ENCODE measurements at regions not wholly inside any gene's neighbourhood (a gene's known extent, or its start where the extent isn't known, plus 50 kb on each side); places are given as distances from the start of the nearest gene placed in this dataset.
"Not testable (repeated sequence)": the region's sequence is repeated elsewhere in the genome, so short reads cannot be mapped to it uniquely, and the experiment has no call there.

GRCh38 chr14:37712976-37713431 lies 117.6 kb downstream of the TTC6 start:
- DNase-seq: no peak

- DNase-seq: no peak
These were observed 124.7 kb downstream of the TTC6 start for GRCh38 chr14:37720131-37720530.

- DNase-seq: no peak
These were observed 126.7 kb downstream of the TTC6 start for GRCh38 chr14:37721976-37722659.

DNA sequence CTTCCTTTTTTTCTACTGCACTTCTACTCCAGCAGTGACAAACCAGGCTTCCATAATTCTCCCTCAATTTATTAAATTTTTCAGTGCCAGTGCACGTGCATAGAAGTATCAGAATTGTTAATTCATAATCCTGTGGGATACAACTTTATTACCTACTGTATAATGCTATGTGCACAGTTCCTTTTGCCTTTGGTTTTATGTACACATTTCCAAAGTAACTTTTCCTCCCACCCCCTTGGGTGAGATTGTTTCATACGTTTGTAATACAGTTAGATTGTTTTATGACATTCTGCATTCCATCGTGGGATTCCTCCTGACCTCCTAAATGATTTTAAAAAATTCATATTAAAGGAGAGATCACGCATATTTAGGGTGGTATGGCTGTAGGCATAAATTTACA lies 128.1 kb downstream of the TTC6 start:
- no peak for DNase-seq

- no peak for DNase-seq
These were observed 131.3 kb downstream of the TTC6 start for GRCh38 chr14:37726708-37727107.

- DNase-seq: no peak
These were observed 133.8 kb downstream of the TTC6 start for GRCh38 chr14:37729218-37729617.

GRCh38 chr14:37731094-37731493 lies 135.7 kb downstream of the TTC6 start:
- no peak for DNase-seq

- DNase-seq: no peak
These were observed 150.2 kb downstream of the TTC6 start for GRCh38 chr14:37745657-37746056.

DNA sequence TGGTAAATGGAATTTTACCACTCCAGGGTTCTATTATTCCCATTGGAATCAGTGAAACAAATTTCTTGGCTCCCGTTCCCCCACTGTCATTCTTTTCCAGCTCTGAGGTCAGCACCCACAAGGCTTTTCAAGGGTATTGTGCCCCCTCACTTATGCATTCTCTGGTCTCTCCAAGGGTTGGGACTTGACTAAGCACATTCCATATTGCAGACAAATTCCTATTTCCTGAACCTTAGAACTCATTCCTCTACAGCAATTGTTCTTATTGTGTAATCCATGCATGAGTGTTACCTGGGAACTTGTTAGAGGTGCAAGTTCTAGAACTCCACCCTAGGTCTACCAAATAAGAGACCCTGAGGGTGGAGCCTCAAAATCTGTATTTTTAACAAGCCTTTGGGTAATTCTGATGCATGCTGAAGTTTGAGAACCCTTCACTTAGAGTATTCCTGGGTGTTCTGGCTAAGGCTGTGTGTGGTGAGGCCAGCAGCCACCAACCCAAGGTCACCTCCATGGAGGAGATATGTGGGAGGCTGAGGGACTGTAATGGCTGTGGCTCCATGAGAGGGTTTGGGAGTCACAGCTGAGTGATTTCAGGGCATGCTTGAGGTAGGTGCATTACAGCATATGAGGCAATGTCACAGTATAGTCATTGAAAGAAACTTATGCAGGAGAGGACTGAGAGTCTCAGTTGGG lies 150.9 kb downstream of the TTC6 start:
- no peak for DNase-seq

GRCh38 chr14:37753459-37753858 lies 158.0 kb downstream of the TTC6 start:
- no peak for DNase-seq

DNA sequence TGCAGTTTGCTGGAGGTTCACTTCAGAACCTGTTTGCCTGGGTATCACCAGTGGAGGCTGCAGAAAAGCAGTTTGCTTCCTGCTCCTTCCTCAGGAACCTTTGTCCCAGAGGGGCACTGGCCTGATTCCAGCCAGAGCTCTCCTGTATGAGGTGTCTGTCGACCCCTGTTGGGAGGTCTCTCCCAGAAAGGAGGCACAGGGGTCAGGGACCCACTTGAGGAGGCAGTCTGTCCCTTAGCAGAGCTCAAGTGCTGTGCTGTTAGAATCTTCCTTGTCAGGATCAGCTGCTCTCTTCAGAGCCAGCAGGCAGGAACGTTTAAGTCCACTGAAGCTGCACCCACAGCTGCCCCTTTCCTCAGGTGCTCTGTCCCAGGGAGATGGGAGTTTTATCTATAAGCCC lies 164.8 kb downstream of the TTC6 start:
- not testable (repeated sequence) for DNase-seq

- DNase-seq: no peak
These were observed 167.8 kb downstream of the TTC6 start for GRCh38 chr14:37763266-37763665.

DNA sequence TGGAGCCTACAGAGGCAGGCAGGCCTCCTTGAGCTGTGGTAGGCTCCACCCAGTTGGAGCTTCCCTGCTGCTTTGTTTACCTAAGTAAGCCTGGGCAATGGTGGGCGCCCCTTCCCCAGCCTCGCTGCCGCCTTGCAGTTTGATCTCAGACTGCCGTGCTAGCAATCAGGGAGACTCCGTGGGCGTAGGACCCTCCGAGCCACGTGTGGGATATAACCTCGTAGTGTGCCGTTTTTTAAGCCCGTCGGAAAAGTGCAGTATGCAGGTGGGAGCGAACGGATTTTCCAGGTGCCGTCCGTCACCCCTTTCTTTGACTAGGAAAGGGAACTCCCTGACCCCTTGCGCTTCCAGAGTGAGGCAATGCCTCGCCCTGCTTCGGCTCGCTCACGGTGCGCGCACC lies 176.9 kb downstream of the TTC6 start:
- DNase-seq: not testable (repeated sequence)

DNA sequence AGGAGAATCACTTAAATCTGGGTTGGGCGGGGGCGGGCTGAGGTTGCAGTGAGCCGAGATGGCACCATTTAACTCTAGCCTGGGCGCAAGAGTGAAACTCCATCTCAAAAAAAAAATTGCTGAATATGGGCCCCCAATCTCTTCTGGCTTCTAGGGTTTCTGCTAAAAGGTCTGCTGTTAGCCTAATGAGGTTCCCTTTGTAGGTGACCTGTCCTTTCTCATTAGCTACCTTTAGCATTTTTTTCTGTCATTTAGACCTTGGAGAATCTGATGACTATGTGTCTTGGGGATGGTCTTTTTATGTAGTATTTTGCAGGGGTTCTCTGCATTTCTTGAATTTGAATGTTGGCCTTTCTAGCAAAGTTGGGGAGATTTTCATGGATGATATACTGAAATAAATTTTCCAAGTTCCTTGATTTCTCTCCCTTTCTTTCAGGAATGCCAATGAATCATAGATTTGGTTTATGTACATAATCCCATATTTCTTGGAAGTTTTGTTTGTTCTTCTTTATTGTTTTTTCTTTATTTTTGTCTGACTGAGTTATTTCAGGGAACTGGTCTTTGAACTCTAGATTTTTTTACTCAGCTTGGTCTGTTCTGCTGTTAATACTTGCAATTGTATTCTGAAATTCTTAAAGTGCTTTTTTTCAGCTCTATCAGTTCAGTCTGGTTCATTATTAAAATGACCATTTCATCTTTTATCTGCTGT lies 181.5 kb downstream of the TTC6 start:
- DNase-seq: no peak

- DNase-seq: no peak
These were observed 182.9 kb downstream of the TTC6 start for GRCh38 chr14:37778135-37778943.

DNA sequence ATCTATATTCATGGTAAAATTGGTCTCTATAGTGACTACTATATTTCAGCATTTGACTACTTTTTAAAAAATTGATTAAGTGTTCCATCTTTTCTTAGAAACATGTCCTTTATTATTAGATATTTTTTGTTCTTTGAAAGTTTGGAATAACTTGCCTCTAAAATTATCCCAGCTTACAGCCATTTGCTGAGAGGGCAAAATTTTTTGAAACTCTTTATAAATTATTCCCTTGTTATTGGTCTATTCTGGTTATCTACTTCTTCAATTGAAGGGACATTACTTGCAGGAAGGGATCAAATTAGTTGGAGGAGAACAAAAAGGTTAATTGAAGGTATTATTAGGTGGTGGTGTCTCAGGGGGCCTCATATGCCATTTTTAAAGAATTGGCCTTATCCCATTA lies 184.1 kb downstream of the TTC6 start:
- no peak for DNase-seq

- DNase-seq: not testable (repeated sequence)
These were observed 185.3 kb downstream of the TTC6 start for GRCh38 chr14:37780731-37781130.

DNA sequence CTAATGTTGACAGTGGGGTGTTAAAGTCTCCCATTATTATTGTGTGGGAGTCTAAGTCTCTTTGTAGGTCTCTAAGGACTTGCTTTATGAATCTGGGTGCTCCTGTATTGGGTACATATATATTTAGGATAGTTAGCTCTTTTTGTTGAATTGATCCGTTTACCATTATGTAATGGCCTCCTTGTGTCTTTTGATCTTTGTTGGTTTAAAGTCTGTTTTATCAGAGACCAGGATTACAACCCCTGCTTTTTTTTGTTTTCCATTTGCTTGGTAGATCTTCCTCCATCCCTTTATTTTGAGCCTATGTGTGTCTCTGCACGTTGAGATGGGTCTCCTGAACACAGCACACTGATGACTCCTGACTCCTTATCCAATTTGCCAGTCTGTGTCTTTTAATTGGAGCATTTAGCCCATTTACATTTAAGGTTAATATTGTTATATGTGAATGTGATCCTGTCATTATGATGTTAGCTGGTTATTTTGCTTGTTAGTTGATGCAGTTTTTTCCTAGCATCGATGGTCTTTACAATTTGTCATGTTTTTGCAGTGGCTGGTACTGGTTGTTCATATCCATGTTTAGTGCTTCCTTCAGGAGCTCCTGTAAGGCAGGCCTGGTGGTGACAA lies 188.9 kb downstream of the TTC6 start:
- not testable (repeated sequence) for DNase-seq

GRCh38 chr14:37784827-37785223 lies 189.4 kb downstream of the TTC6 start:
- DNase-seq: not testable (repeated sequence)

DNA sequence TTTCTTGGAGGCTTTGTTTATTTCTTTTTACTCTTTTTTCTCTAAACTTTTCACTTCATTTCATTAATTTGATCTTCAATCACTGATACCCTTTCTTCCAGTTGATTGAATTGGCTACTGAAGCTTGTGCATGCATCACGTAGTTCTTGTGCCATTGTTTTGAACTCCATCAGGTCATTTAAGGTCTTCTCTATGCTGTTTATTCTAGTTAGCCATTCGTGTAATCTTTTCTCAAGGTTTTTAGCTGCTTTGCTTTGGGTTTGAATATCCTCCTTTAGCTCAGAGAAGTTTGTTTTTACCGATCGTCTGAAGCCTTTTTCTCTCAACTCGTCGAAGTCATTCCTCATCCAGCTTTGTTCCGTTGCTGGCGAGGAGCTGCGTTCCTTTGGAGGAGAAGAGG lies 189.9 kb downstream of the TTC6 start:
- not testable (repeated sequence) for DNase-seq

- not testable (repeated sequence) for DNase-seq
These were observed 190.7 kb downstream of the TTC6 start for GRCh38 chr14:37786114-37786625.

DNA sequence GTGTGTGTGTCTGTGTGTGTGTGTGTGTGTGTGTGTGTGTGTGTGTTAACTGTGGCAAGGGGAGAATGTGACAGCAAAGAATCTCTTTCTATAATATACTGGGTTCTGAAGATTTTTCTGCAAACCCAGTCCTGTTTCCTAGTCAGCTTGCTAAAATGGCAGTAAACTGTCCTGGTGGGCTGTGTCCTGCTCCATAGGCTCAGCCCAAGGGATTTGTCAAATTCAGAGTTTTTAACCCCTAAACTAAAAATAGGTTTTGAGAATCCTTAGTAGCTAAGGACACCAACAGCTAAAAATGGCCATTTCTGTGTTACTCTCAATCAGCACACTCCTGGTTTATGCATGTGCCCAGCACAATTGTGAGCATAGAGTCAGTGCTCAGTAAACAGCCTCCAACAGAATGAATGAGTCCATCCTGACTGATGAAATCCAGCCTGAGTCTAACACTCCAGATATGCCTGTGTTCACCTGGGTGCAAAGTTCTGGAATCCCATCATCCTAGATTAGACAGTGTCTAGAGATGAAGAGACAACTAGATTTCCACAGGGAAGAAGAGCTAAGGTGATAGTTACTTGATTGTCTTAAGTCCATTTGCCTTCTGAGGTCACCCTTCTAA lies 192.6 kb downstream of the TTC6 start:
- no peak for DNase-seq
